ENCODE measurements at regions not wholly inside any gene's neighbourhood (a gene's known extent, or its start where the extent isn't known, plus 50 kb on each side); places are given as distances from the start of the nearest gene placed in this dataset.

GRCh38 chr7:13236026-13236425, 548.6 kb downstream of the ARL4A start:
- no peaks in the 10 kb centered on the region for H4K20me1 ChIP-seq (replicated peaks; ENCODE audit: insufficient read depth)
- no peaks in the 10 kb centered on the region for H3K27me3 Mint-ChIP-seq (ENCODE audit: insufficient read depth, low read depth, poor library complexity)
- H3K4me1 Mint-ChIP-seq, result peaks cover 3% of the 10 kb centered on the region; the same call in 2 of the 3 replicates
- no peaks in the 10 kb centered on the region for H3K9me3 Mint-ChIP-seq
- ATAC-seq (no peak), DNase-seq (ENCODE audit: low spot score) (no peak)
- H3K9me2 ChIP-seq (ENCODE audit: insufficient read depth), result no peaks in the 10 kb centered on the region
- no peaks in the 10 kb centered on the region for H3F3A ChIP-seq (replicated peaks; ENCODE audit: low read depth)
- no peak overlapping the region; the same call in 1 of the 2 replicates for H2AFZ ChIP-seq
- H3K4me2 ChIP-seq, result no peak overlapping the region
- TF ChIP-seq ZNF331 (CRISPR knock-in tag; IDR thresholded peaks at IDR 0.05; ENCODE audit: low read depth) (no peak), NANOG (IDR thresholded peaks at IDR 0.05; ENCODE audit: borderline replicate concordance) (no peak), ETS1 (IDR thresholded peaks at IDR 0.05) (no peak), CREB1 (CRISPR knock-in tag; IDR thresholded peaks at IDR 0.05; ENCODE audit: low read depth) (no peak), EZH2phosphoT487 (IDR thresholded peaks at IDR 0.05; ENCODE audit: unreplicated experiment) (no peak), ZNF114 (CRISPR knock-in tag; IDR thresholded peaks at IDR 0.05) (no peak), POLR2AphosphoS5 (IDR thresholded peaks at IDR 0.05; ENCODE audit: low read depth) (no peak), JUNB (IDR thresholded peaks at IDR 0.05; ENCODE audit: unreplicated experiment) (no peak)
- TF ChIP-seq, protein P1, sequence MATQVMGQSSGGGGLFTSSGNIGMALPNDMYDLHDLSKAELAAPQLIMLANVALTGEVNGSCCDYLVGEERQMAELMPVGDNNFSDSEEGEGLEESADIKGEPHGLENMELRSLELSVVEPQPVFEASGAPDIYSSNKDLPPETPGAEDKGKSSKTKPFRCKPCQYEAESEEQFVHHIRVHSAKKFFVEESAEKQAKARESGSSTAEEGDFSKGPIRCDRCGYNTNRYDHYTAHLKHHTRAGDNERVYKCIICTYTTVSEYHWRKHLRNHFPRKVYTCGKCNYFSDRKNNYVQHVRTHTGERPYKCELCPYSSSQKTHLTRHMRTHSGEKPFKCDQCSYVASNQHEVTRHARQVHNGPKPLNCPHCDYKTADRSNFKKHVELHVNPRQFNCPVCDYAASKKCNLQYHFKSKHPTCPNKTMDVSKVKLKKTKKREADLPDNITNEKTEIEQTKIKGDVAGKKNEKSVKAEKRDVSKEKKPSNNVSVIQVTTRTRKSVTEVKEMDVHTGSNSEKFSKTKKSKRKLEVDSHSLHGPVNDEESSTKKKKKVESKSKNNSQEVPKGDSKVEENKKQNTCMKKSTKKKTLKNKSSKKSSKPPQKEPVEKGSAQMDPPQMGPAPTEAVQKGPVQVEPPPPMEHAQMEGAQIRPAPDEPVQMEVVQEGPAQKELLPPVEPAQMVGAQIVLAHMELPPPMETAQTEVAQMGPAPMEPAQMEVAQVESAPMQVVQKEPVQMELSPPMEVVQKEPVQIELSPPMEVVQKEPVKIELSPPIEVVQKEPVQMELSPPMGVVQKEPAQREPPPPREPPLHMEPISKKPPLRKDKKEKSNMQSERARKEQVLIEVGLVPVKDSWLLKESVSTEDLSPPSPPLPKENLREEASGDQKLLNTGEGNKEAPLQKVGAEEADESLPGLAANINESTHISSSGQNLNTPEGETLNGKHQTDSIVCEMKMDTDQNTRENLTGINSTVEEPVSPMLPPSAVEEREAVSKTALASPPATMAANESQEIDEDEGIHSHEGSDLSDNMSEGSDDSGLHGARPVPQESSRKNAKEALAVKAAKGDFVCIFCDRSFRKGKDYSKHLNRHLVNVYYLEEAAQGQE (IDR thresholded peaks at IDR 0.05; ENCODE audit: unreplicated experiment), result no peak
- no peak overlapping the region for H3K4me3 ChIP-seq
- no peaks in the 10 kb centered on the region for H3K27me3 ChIP-seq (ENCODE audit: insufficient read depth)
- H3K36me3 Mint-ChIP-seq (ENCODE audit: low read depth), result no peaks in the 10 kb centered on the region
- no peak overlapping the region for H3K27ac Mint-ChIP-seq
- no peaks in the 10 kb centered on the region for H3K4me1 ChIP-seq (ENCODE audit: insufficient read depth)
- no peaks in the 10 kb centered on the region for H3K36me3 ChIP-seq (ENCODE audit: insufficient read depth)
- H3K27ac ChIP-seq (ENCODE audit: low read depth), result no peak overlapping the region
- H3K4me3 Mint-ChIP-seq, result no peak overlapping the region
- H3K79me2 ChIP-seq (replicated peaks; ENCODE audit: insufficient read depth), result no peaks in the 10 kb centered on the region

DNA sequence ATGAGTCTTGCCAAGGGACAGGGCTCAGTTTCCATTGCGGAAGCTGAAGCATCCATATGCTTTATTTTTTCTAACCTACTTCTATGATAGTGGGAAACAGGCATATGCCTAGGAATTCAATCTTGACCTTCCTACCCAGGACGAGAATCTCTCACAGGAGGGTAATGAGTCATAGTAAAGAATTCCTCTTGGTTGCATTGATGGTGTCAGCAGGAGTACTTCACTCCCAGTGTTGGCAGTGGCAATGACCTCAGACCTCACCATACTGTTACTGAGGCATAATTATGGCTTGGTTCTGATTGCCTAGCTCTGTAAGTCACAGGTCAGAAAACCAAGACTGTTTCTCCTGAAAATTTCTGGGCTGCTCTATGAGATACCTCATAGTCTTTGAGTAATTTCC, 552.9 kb downstream of the ARL4A start:
- Mint-ChIP-seq H3K4me3 (no peak overlapping the region), H3K36me3 (ENCODE audit: low read depth) (no peaks in the 10 kb centered on the region), H3K9me3 (no peaks in the 10 kb centered on the region), H3K4me1 (peaks cover 3% of the 10 kb centered on the region; the same call in 2 of the 3 replicates), H3K27ac (no peak overlapping the region; the same call in 1 of the 2 replicates), H3K27me3 (ENCODE audit: insufficient read depth, low read depth, poor library complexity) (no peaks in the 10 kb centered on the region)
- no peaks in the 10 kb centered on the region for H3K9me2 ChIP-seq (ENCODE audit: insufficient read depth)
- no peaks in the 10 kb centered on the region for H3K4me1 ChIP-seq (ENCODE audit: insufficient read depth)
- no peaks in the 10 kb centered on the region for H4K20me1 ChIP-seq (replicated peaks; ENCODE audit: insufficient read depth)
- H3F3A ChIP-seq (replicated peaks; ENCODE audit: low read depth), result no peaks in the 10 kb centered on the region
- no peak overlapping the region for H3K4me2 ChIP-seq
- DNase-seq (ENCODE audit: low spot score) (peak; percentile 14), ATAC-seq (no peak)
- H3K27ac ChIP-seq (ENCODE audit: low read depth), result no peak overlapping the region
- H3K36me3 ChIP-seq (ENCODE audit: insufficient read depth), result no peaks in the 10 kb centered on the region
- H3K27me3 ChIP-seq (ENCODE audit: insufficient read depth), result no peaks in the 10 kb centered on the region
- no peaks in the 10 kb centered on the region for H3K79me2 ChIP-seq (replicated peaks; ENCODE audit: insufficient read depth)
- TF ChIP-seq, protein P1 (IDR thresholded peaks at IDR 0.05; ENCODE audit: unreplicated experiment), result no peak
- TF ChIP-seq NANOG (IDR thresholded peaks at IDR 0.05; ENCODE audit: borderline replicate concordance), result no peak
- TF ChIP-seq EZH2phosphoT487 (IDR thresholded peaks at IDR 0.05; ENCODE audit: unreplicated experiment), result no peak
- TF ChIP-seq ETS1 (IDR thresholded peaks at IDR 0.05), result no peak
- TF ChIP-seq POLR2AphosphoS5 (IDR thresholded peaks at IDR 0.05; ENCODE audit: low read depth), result no peak
- no peak for TF ChIP-seq ZNF331 (CRISPR knock-in tag; IDR thresholded peaks at IDR 0.05; ENCODE audit: low read depth)
- TF ChIP-seq ZNF114 (CRISPR knock-in tag; IDR thresholded peaks at IDR 0.05), result no peak
- no peak overlapping the region for H3K4me3 ChIP-seq
- H2AFZ ChIP-seq, result no peak overlapping the region

All from GM23338 (cell line).